GM23338 (cell line): ENCODE measurements at regions not wholly inside any gene's neighbourhood (a gene's known extent, or its start where the extent isn't known, plus 50 kb on each side); places are given as distances from the start of the nearest gene placed in this dataset.

Experiments
- ATAC-seq: fragments of 200-7000 bp; cut with Tn5 transposase; 3 replicates; pipeline ENCODE4 v1.9.1; 2020
- DNase-seq: peaks from one replicate; pipeline ENCODE4 v3.0.0-alpha.2; 2015; ENCODE audit warnings: low spot score
- H2AFZ ChIP-seq: fragments of 200-600 bp; sonication (generic); 2 replicates; pipeline ENCODE4 v1.8.0; 2016; ENCODE audit warnings: antibody characterized with exemption, mild to moderate bottlenecking, moderate library complexity
- H3F3A ChIP-seq: fragments of 200-600 bp; sonication (generic); replicated peaks from 2 replicates; pipeline ENCODE4 v1.8.0; 2017; ENCODE audit warnings: antibody characterized with exemption, mixed run types, low read depth
- H3K27ac ChIP-seq: fragments of 200-600 bp; sonication (generic); 2 replicates; pipeline ENCODE4 v1.6.1; 2016; ENCODE audit warnings: low read depth
- H3K27me3 ChIP-seq: fragments of 200-600 bp; sonication (generic); 2 replicates; pipeline ENCODE4 v1.8.0; 2016; ENCODE audit warnings: mild to moderate bottlenecking, mixed run types, moderate library complexity; ENCODE audit not compliant: insufficient read depth
- H3K36me3 ChIP-seq: fragments of 200-600 bp; sonication (generic); 2 replicates; pipeline ENCODE4 v1.8.0; 2016; ENCODE audit warnings: mild to moderate bottlenecking; ENCODE audit not compliant: insufficient read depth
- H3K4me1 ChIP-seq: fragments of 200-600 bp; sonication (generic); 2 replicates; pipeline ENCODE4 v1.8.0; 2016; ENCODE audit warnings: mild to moderate bottlenecking, moderate library complexity; ENCODE audit not compliant: insufficient read depth
- H3K4me2 ChIP-seq: fragments of 200-600 bp; sonication (generic); 2 replicates; pipeline ENCODE4 v1.7.1; 2017; ENCODE audit warnings: mixed run types
- H3K4me3 ChIP-seq: fragments of 200-600 bp; sonication (generic); 2 replicates; pipeline ENCODE4 v1.6.1; 2016; ENCODE audit warnings: mixed run types
- H3K79me2 ChIP-seq: fragments of 200-600 bp; sonication (generic); replicated peaks from 2 replicates; pipeline ENCODE4 v1.8.0; 2017; ENCODE audit warnings: mild to moderate bottlenecking; ENCODE audit not compliant: insufficient read depth
- H3K9me2 ChIP-seq: fragments of 200-600 bp; sonication (generic); 2 replicates; pipeline ENCODE4 v1.8.0; 2017; ENCODE audit not compliant: insufficient read depth
- H4K20me1 ChIP-seq: fragments of 200-600 bp; sonication (generic); replicated peaks from 2 replicates; pipeline ENCODE4 v1.8.0; 2017; ENCODE audit warnings: mild to moderate bottlenecking; ENCODE audit not compliant: insufficient read depth
- H3K27ac Mint-ChIP-seq: 2 replicates; pipeline ENCODE4 v1.8.0; 2020; ENCODE audit warnings: inconsistent platforms, mild to moderate bottlenecking, moderate library complexity, mixed read lengths
- H3K27me3 Mint-ChIP-seq: 3 replicates; pipeline ENCODE4 v1.8.0; 2022; ENCODE audit warnings: low read depth, mild to moderate bottlenecking, moderate library complexity, mixed read lengths, inconsistent platforms; ENCODE audit not compliant: insufficient read depth, poor library complexity
- H3K36me3 Mint-ChIP-seq: 3 replicates; pipeline ENCODE4 v1.8.0; 2021; ENCODE audit warnings: low read depth, mild to moderate bottlenecking, inconsistent platforms, moderate library complexity, mixed read lengths
- H3K4me1 Mint-ChIP-seq: 3 replicates; pipeline ENCODE4 v1.8.0; 2020; ENCODE audit warnings: mild to moderate bottlenecking, inconsistent platforms, mixed read lengths
- H3K4me3 Mint-ChIP-seq: 3 replicates; pipeline ENCODE4 v1.8.0; 2021; ENCODE audit warnings: moderate library complexity, mild to moderate bottlenecking, inconsistent platforms, mixed read lengths
- H3K9me3 Mint-ChIP-seq: 3 replicates; pipeline ENCODE4 v1.8.0; 2020; ENCODE audit warnings: moderate library complexity, mild to moderate bottlenecking, inconsistent platforms, mixed read lengths
- CREB1 ChIP-seq: fragments of 250-450 bp; sonication (Bioruptor Pico); IDR thresholded peaks from 2 replicates; pipeline ENCODE4 v1.5.0; 2020; ENCODE audit warnings: low read depth, mild to moderate bottlenecking, moderate library complexity
- CTCF ChIP-seq, 2 experiments: fragments of 200-600 bp in 1 of 2; sonication (generic) in 1 of 2; conservative IDR thresholded peaks; 2 replicates each; pipeline versions ENCODE4 v1.5.1 to v1.6.1; 2016 to 2017; ENCODE audit warnings: antibody characterized with exemption in 2 of 2, low read depth in 2 of 2, mild to moderate bottlenecking in 2 of 2, moderate library complexity in 1 of 2
- EZH2 ChIP-seq: fragments of 200-600 bp; sonication (generic); IDR thresholded peaks from one replicate; pipeline ENCODE4 v1.8.0; 2017; ENCODE audit warnings: antibody characterized with exemption, mild to moderate bottlenecking, low read depth; ENCODE audit not compliant: unreplicated experiment
- EZH2phosphoT487 ChIP-seq: fragments of 200-600 bp; sonication (generic); IDR thresholded peaks from one replicate; pipeline ENCODE4 v1.8.1; 2018; ENCODE audit warnings: antibody characterized with exemption; ENCODE audit not compliant: unreplicated experiment
- JUNB ChIP-seq: IDR thresholded peaks from one replicate; pipeline ENCODE4 v1.6.1; 2016; ENCODE audit warnings: antibody characterized with exemption; ENCODE audit not compliant: unreplicated experiment
- NANOG ChIP-seq: IDR thresholded peaks from 2 replicates; pipeline ENCODE4 v1.6.1; 2016; ENCODE audit warnings: antibody characterized with exemption, borderline replicate concordance
- POLR2AphosphoS5 ChIP-seq: IDR thresholded peaks from 2 replicates; pipeline ENCODE4 v1.6.1; 2016; ENCODE audit warnings: antibody characterized with exemption, low read depth
- STAT1 ChIP-seq: IDR thresholded peaks from one replicate; pipeline ENCODE4 v1.6.1; 2016; ENCODE audit warnings: antibody characterized with exemption; ENCODE audit not compliant: unreplicated experiment
- ZNF114 ChIP-seq: fragments of 250-450 bp; sonication (Bioruptor Pico); IDR thresholded peaks from 2 replicates; pipeline ENCODE4 v1.5.0; 2020; ENCODE audit warnings: mild to moderate bottlenecking, moderate library complexity
- ZNF331 ChIP-seq: fragments of 250-450 bp; sonication (Bioruptor Pico); IDR thresholded peaks from 2 replicates; pipeline ENCODE4 v1.5.0; 2020; ENCODE audit warnings: low read depth, mild to moderate bottlenecking, moderate library complexity
- TF ChIP-seq, protein P1 (sequence below): fragments of 250-450 bp; sonication (Bioruptor Pico); IDR thresholded peaks from 2 replicates; pipeline ENCODE4 v1.5.0; 2020; ENCODE audit warnings: mild to moderate bottlenecking, moderate library complexity
- TF ChIP-seq, protein P2 (sequence below): IDR thresholded peaks from one replicate; pipeline ENCODE4 v1.6.1; 2018; ENCODE audit warnings: antibody characterized with exemption; ENCODE audit not compliant: unreplicated experiment
- TF ChIP-seq, protein P3 (sequence below): IDR thresholded peaks from 2 replicates; pipeline ENCODE4 v1.6.1; 2016; ENCODE audit warnings: antibody characterized with exemption

- Mint-ChIP-seq H3K9me3 (no peaks in the 10 kb centered on the region), H3K27ac (peak overlapping the region; percentile 59), H3K4me1 (peaks cover 55% of the 10 kb centered on the region), H3K36me3 (no peaks in the 10 kb centered on the region), H3K27me3 (peaks cover 15% of the 10 kb centered on the region), H3K4me3 (no peak overlapping the region)
- H3K4me3 ChIP-seq, result no peak overlapping the region
- ATAC-seq (peak; percentile 77), DNase-seq (no peak)
- peak overlapping the region; percentile 53; the same call in 1 of the 2 replicates for H3K4me2 ChIP-seq
- H3K27ac ChIP-seq, result peak overlapping the region; percentile 77
- no peaks in the 10 kb centered on the region for H3K27me3 ChIP-seq
- 0 out of 2 replicates have a peak, but pooled peaks cover 3% of the 10 kb centered on the region for H3F3A ChIP-seq
- H3K9me2 ChIP-seq, result no peaks in the 10 kb centered on the region
- H2AFZ ChIP-seq, result 0 out of 2 replicates have a peak overlapping the region, but pooled peaks have one; percentile 76
- H3K79me2 ChIP-seq, result no peaks in the 10 kb centered on the region
- H3K36me3 ChIP-seq, result no peaks in the 10 kb centered on the region
- no peak for TF ChIP-seq CTCF (conservative IDR thresholded peaks at IDR 0.05; ENCODE audit: low read depth in 2 of 2)
- TF ChIP-seq, protein P1, sequence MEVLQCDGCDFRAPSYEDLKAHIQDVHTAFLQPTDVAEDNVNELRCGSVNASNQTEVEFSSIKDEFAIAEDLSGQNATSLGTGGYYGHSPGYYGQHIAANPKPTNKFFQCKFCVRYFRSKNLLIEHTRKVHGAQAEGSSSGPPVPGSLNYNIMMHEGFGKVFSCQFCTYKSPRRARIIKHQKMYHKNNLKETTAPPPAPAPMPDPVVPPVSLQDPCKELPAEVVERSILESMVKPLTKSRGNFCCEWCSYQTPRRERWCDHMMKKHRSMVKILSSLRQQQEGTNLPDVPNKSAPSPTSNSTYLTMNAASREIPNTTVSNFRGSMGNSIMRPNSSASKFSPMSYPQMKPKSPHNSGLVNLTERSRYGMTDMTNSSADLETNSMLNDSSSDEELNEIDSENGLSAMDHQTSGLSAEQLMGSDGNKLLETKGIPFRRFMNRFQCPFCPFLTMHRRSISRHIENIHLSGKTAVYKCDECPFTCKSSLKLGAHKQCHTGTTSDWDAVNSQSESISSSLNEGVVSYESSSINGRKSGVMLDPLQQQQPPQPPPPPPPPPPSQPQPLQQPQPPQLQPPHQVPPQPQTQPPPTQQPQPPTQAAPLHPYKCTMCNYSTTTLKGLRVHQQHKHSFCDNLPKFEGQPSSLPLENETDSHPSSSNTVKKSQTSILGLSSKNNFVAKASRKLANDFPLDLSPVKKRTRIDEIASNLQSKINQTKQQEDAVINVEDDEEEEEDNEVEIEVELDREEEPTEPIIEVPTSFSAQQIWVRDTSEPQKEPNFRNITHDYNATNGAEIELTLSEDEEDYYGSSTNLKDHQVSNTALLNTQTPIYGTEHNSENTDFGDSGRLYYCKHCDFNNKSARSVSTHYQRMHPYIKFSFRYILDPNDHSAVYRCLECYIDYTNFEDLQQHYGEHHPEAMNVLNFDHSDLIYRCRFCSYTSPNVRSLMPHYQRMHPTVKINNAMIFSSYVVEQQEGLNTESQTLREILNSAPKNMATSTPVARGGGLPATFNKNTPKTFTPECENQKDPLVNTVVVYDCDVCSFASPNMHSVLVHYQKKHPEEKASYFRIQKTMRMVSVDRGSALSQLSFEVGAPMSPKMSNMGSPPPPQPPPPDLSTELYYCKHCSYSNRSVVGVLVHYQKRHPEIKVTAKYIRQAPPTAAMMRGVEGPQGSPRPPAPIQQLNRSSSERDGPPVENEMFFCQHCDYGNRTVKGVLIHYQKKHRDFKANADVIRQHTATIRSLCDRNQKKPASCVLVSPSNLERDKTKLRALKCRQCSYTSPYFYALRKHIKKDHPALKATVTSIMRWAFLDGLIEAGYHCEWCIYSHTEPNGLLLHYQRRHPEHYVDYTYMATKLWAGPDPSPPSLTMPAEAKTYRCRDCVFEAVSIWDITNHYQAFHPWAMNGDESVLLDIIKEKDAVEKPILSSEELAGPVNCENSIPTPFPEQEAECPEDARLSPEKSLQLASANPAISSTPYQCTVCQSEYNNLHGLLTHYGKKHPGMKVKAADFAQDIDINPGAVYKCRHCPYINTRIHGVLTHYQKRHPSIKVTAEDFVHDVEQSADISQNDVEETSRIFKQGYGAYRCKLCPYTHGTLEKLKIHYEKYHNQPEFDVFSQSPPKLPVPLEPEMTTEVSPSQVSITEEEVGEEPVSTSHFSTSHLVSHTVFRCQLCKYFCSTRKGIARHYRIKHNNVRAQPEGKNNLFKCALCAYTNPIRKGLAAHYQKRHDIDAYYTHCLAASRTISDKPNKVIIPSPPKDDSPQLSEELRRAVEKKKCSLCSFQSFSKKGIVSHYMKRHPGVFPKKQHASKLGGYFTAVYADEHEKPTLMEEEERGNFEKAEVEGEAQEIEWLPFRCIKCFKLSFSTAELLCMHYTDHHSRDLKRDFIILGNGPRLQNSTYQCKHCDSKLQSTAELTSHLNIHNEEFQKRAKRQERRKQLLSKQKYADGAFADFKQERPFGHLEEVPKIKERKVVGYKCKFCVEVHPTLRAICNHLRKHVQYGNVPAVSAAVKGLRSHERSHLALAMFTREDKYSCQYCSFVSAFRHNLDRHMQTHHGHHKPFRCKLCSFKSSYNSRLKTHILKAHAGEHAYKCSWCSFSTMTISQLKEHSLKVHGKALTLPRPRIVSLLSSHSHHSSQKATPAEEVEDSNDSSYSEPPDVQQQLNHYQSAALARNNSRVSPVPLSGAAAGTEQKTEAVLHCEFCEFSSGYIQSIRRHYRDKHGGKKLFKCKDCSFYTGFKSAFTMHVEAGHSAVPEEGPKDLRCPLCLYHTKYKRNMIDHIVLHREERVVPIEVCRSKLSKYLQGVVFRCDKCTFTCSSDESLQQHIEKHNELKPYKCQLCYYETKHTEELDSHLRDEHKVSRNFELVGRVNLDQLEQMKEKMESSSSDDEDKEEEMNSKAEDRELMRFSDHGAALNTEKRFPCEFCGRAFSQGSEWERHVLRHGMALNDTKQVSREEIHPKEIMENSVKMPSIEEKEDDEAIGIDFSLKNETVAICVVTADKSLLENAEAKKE, result no peak
- TF ChIP-seq ZNF331 (CRISPR knock-in tag), result no peak
- no peak for TF ChIP-seq EZH2phosphoT487
- no peak for TF ChIP-seq CREB1
- no peak for TF ChIP-seq STAT1
- TF ChIP-seq, protein P2, sequence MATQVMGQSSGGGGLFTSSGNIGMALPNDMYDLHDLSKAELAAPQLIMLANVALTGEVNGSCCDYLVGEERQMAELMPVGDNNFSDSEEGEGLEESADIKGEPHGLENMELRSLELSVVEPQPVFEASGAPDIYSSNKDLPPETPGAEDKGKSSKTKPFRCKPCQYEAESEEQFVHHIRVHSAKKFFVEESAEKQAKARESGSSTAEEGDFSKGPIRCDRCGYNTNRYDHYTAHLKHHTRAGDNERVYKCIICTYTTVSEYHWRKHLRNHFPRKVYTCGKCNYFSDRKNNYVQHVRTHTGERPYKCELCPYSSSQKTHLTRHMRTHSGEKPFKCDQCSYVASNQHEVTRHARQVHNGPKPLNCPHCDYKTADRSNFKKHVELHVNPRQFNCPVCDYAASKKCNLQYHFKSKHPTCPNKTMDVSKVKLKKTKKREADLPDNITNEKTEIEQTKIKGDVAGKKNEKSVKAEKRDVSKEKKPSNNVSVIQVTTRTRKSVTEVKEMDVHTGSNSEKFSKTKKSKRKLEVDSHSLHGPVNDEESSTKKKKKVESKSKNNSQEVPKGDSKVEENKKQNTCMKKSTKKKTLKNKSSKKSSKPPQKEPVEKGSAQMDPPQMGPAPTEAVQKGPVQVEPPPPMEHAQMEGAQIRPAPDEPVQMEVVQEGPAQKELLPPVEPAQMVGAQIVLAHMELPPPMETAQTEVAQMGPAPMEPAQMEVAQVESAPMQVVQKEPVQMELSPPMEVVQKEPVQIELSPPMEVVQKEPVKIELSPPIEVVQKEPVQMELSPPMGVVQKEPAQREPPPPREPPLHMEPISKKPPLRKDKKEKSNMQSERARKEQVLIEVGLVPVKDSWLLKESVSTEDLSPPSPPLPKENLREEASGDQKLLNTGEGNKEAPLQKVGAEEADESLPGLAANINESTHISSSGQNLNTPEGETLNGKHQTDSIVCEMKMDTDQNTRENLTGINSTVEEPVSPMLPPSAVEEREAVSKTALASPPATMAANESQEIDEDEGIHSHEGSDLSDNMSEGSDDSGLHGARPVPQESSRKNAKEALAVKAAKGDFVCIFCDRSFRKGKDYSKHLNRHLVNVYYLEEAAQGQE, result no peak
- TF ChIP-seq NANOG, result no peak
- no peak for TF ChIP-seq POLR2AphosphoS5
- TF ChIP-seq EZH2, result no peak
- TF ChIP-seq ZNF114, result no peak
- TF ChIP-seq, protein P3, sequence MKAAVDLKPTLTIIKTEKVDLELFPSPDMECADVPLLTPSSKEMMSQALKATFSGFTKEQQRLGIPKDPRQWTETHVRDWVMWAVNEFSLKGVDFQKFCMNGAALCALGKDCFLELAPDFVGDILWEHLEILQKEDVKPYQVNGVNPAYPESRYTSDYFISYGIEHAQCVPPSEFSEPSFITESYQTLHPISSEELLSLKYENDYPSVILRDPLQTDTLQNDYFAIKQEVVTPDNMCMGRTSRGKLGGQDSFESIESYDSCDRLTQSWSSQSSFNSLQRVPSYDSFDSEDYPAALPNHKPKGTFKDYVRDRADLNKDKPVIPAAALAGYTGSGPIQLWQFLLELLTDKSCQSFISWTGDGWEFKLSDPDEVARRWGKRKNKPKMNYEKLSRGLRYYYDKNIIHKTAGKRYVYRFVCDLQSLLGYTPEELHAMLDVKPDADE, result no peak
- no peak for TF ChIP-seq JUNB
- peaks cover 20% of the 10 kb centered on the region for H3K4me1 ChIP-seq
- H4K20me1 ChIP-seq, result no peaks in the 10 kb centered on the region
Observed at GRCh38 chr11:134730561-134731212, 318.6 kb upstream of the B3GAT1 start.
